ENCODE measurements at regions not wholly inside any gene's neighbourhood (a gene's known extent, or its start where the extent isn't known, plus 50 kb on each side); places are given as distances from the start of the nearest gene placed in this dataset.
A peak's percentile ranks its signal among the peaks of the same experiment; 100 is the strongest.
"Not testable (repeated sequence)": the region's sequence is repeated elsewhere in the genome, so short reads cannot be mapped to it uniquely, and the experiment has no call there.

GRCh38 chr3:30305021-30305420 is 301.4 kb upstream of the TGFBR2 start:
- no peak for DNase-seq

DNA sequence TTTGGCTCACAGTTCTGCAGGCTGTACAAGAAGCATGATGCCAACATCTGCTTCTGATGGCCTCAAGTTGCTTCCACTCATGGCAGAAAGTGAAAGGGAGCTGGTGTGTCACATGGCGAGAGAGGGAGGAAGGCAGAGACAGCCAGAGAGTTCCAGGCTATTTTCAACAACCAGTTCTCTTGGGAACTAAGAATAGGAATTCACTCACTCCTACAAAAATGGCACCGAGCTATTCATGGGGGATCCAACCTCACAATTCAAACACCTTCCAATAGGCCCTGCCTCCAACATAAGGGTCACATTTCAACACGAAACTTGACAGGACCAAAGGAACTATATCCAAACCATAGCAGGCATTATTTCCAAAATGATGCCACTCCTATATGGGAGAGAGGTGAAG is 299.5 kb upstream of the TGFBR2 start:
- DNase-seq = no peak

DNA sequence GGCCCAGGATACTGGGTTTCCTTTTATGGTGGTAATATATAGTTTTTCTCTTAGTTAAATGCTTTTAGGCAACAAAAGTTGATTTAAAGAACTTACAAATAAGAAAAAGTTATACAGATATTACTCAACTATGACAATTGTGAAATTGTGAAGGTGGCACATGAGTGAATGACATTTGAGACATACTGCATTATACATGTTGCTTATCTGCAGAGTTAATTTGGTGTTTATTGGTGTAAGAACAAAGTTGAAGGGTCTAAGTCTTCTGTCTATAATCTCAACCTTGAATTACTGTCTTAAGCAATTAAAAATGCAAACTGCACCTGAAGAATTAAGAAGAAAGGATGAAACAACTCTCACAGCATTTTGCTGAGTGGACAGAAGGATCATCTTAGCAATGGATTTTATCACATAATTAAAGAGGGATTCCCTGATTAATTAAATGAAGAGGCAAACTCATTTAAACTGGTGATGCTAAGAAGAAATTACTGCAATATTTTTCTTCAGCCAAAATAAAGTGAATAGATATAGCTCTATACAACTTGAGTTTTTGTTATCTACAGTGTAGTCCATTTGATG is 298.9 kb upstream of the TGFBR2 start:
- no peak for DNase-seq

GRCh38 chr3:30308131-30308530 is 298.3 kb upstream of the TGFBR2 start:
- no peak for DNase-seq

DNA sequence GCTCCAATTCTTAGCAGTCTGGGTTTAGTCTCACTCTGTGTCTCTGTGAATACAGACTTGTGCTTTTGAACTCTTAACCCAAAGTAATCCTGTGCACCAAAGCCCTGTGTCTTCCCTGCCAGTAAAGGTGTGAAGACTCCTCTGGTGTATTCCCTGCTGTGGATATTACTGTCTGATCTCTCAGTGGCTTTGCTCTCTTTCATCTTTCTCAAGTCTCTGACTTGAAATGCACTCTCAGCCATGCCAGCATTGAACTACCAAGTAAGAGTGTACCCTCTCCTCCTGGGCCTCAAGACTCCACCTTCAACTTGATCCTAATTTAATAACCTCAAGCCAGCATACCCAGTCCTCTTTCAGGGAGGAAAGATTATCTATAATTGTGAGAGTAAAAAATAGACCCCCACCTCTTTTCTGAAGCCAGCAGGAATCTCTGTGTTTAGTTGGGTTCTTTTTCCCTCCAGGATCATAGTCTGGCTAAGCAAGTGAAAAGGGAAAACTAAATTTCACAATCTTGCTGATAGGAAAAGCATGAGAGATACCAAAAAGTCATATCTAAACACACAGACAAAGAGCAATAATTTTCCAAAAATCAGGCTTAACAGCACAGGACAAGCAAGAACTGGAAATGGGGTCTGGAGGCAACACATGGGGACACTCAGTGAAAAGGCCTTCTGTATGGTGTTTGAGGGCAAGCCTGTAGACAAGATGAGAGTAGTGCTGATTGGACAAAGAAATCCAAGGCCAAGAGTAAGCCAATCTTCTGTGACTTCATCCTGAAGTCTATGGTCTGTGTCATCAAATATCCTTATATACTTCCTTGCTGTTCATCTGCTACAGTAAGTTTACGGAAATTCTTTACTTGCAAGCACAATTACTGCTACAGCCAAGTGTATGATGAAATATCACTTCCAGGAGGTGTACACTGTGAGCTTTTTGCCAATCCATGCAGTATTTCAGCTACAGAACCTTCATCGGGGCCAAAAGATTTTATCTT is 296.1 kb upstream of the TGFBR2 start:
- no peak for DNase-seq

- no peak for DNase-seq
Measured at GRCh38 chr3:30311781-30312180, 294.6 kb upstream of the TGFBR2 start.

DNA sequence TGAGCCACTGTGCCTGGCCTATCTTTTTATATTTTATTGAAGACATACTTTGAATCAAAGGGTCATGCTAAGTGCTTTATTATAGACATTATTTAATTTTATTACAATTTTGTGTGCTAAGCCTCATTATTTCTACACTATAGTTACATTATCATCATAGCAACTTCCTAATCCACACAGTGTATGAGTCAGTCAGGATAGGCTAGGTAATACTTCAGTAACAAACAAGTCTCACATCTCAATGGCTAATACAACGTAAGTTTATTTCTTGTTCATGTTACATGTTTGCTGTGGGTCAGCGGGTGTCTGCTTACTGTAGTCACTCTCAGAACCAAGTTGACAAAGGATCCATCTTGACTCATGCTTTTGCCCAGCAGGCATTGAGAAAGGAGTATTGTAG is 292.6 kb upstream of the TGFBR2 start:
- no peak for DNase-seq

GRCh38 chr3:30314757-30315325 is 291.6 kb upstream of the TGFBR2 start:
- no peak for DNase-seq

- no peak for DNase-seq
Measured at GRCh38 chr3:30315447-30315846, 291.0 kb upstream of the TGFBR2 start.

DNA sequence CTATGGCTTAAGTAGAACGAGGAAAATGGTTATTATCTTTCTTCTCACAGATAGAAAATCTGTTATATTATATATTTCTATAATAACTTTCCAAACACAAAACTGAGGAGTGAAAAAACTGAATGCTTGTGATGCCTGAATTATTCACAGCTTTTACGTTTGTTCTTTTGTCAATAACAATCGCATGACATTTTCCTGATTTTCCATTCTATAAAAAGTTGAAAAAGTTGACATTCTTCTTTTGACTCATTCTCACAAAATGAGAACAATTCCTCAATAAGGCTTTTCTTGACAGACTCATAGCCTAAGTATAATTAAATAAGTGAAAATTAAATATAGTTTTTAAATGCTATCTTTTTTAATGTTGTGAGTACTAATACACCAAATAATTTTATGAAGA is 288.8 kb upstream of the TGFBR2 start:
- no peak for DNase-seq

GRCh38 chr3:30318110-30318509 is 288.3 kb upstream of the TGFBR2 start:
- no peak for DNase-seq

DNA sequence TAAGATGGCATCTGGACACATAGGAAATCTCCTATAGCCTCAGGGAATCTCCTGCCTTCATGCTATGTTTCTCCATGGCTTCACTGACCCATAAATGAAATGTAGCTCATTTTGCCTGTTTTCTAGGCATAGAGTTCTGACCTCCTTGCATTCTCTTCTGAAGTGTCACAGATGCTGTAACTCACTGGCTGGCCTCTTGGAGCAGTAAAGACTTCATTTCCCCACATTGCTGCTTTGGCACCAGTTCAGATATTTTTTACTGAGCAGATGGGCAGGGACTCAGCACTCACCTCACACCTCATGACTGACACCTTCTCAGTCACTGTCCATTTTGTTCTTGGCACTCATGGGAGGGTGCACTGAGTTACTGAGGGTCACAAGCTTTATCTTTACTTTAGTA is 286.7 kb upstream of the TGFBR2 start:
- peak; percentile 52 for DNase-seq

GRCh38 chr3:30320392-30320791 is 286.0 kb upstream of the TGFBR2 start:
- DNase-seq = no peak

DNA sequence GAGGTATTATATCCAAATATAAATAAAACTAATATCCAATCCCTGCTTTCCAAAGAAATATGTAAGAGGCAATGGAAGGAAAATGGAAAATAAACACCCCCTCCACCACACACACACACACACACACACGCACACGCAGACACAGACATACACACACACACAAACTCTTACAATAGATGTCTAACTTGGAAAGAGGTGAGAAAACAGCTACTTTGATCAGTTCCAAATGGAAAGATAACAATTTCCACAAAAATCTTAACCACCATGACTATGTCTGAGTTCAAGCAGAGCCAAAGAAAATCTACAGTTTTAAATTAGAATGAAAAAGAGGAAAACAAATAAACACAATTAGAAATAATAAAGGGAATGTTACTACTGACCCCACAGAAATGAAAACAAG is 285.3 kb upstream of the TGFBR2 start:
- DNase-seq = no peak

DNA sequence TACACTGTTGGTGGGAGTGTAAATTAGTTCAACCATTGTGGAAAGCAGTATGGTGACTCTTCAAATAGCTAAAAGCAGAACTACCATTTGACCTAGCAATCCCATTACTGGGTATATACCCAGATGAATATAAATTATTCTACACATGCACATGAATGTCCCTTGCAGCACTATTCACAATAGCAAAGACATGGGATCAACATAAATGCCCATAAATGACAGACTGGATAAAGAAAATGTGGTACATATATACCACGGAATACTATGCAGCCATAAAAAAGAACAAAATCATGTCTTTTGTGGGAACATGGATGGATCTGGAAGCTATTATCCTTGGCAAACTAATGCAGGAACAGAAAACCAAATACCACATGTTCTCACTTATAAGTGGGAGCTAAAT is 282.8 kb upstream of the TGFBR2 start:
- not testable (repeated sequence) for DNase-seq

DNA sequence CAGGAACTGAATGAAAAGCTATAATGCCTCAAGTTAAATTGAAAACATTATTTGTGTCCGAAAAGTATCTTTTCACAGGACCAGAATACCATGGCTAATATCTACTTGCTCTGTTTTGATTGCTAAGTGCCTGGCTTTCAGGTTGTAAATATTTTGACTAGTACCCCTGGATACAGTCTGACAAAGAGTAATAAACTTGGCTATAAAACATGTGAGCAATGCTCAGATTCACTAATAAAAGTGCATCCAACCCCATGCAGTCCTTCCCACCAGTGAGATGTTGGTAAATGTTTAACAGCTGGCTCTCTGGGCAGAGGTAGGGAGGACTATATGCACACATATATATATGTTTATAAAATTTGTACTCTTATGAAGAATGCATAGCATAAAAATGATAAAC is 281.8 kb upstream of the TGFBR2 start:
- no peak for DNase-seq

DNA sequence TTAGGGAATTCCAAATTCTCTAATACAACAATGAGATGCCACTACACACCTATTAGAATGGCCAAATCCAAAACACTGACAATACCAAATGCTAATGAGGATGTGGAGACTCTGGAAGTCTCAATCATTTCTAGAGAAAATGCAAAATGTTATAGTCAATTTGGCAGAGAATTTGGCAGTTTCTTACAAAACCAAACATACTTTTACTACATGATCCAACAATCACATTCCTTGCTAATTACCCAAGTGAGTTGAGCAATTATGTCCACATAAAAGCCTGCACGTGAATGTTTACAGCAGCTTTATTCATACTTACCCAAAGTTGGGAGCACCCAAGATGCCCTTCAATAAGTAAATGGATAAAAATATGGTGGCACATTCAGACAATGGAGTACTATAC is 278.4 kb upstream of the TGFBR2 start:
- DNase-seq = not testable (repeated sequence)

GRCh38 chr3:30328935-30329334 is 277.5 kb upstream of the TGFBR2 start:
- DNase-seq = not testable (repeated sequence)

- DNase-seq = no peak
Measured at GRCh38 chr3:30331519-30331918, 274.9 kb upstream of the TGFBR2 start.

DNA sequence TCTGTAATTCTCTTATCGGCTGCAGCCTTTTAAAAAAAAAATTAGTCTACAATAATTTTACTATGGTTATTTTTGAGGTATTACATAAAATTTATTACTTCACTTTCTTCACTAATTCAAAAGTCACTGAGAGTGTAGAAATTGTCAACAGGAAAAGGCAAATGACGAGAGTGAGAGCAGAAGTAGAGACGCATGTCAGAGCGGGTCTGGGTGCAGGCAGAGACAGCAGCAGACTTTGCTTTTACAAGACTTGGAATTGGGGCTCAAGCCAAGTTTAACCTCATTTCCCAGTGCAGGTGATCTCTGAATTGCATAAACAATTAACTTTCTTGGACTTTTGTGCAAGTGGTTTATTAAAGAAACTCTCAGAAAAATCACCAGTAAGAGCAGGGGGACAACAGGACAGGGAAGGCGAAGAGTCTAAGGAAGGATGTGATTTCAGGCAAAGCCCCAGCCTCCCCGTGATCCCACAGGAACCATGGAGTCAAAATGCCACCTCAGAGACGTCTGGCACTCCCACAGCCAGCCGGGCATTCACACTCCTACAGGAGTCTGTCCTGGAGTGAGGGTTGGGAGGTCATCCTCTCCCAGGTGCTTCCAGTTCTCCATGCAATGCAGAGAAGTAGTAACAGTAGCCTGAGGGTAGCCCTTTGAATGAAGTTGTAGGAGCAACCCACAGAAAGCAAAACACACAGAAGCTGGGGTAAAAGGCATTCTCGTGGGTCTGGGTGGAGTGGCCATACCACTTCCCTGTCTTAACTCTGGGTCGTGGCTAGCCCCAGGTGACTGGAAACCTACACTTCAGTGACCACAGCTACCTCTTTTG is 274.0 kb upstream of the TGFBR2 start:
- DNase-seq = peak; percentile 41

- DNase-seq = no peak
Measured at GRCh38 chr3:30333143-30333542, 273.3 kb upstream of the TGFBR2 start.

- DNase-seq = no peak
Measured at GRCh38 chr3:30333903-30334302, 272.5 kb upstream of the TGFBR2 start.

- no peak for DNase-seq
Measured at GRCh38 chr3:30340500-30340899, 265.9 kb upstream of the TGFBR2 start.
